T-helper 1 cell (primary cell): ENCODE measurements at regions not wholly inside any gene's neighbourhood (a gene's known extent, or its start where the extent isn't known, plus 50 kb on each side); places are given as distances from the start of the nearest gene placed in this dataset.
"Not testable (repeated sequence)": the region's sequence is repeated elsewhere in the genome, so short reads cannot be mapped to it uniquely, and the experiment has no call there.

ENCODE experiments used
- DNase-seq, 5 donors: peaks; one replicate each; pipeline ENCODE4 v3.0.0-alpha.2; 2012 to 2020

DNA sequence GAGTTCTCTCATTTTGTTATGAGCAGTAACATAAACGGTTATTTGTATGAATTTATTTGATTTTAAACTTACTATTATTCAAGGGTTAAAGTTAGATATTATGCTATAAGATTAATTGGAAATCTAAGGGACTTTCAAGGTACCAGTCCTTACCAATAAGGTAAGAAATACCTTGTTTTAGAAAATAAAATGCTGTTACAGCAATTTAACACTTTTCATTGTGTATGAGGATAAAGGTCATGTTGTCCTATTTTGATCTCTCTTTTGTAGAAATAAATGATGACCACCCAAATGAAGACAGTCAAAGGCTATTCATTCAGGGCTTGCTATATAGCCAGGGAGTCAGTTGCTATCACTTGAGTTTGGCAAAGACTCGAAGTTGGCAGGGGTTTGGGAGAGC, 1185.9 kb upstream of the GOT2 start:
- DNase-seq, result no peak

DNA sequence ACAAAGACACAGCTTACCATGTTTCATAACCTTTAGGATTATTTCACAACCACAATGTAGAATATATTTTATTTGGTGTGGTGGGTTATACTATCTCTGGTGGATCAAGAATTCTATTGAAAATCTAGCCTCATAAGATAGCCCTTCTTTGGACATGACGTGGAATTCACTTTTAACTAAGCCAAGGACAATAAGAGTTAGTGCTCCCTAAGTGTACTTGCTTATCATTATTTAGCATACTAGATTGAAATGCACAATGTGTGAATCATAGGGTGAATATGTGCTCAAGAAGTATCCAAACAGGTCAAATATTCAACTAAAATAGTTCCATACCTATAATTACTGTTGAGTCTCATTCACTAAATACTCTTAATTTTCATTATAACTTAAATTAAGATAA, 1179.5 kb upstream of the GOT2 start:
- DNase-seq, result no peak

DNA sequence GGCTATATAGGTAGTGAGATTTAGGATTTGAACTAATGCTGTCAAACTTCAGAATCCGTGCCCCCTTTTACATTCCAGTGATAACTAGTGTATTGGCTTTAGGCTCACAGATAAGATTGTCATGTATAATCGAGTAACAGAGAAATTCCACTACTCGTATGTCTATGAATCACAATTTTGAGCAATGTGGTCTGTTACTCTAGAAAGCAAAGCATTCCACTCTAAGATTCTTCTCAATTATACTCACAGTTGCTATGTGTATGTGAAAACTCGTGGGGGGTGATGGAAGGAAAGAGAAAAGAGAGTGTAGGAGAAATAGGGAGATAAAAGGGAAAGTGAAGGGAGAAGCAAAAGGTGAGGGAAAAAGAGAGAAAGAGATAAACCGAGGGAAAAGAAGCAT, 1175.1 kb upstream of the GOT2 start:
- no peak for DNase-seq

DNA sequence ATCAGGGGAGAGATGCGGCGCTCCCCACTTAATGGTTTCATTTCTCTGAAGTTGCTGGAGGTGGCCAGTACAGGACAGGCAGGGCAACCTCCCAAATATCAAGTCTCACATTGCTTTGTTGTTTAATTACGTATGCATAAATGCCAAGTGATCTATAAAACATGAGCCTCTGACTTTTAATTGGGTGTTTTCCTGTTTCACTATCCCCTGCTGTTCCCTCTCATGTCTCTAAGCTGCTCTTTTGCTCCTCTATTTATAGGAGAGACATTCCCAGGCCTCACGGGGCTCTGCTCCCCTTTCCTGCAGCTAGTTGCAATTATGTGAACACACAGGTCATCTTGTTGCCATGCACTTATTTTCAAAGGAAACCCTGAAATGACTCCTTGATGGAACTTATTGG, 1173.5 kb upstream of the GOT2 start:
- no peak for DNase-seq

DNA sequence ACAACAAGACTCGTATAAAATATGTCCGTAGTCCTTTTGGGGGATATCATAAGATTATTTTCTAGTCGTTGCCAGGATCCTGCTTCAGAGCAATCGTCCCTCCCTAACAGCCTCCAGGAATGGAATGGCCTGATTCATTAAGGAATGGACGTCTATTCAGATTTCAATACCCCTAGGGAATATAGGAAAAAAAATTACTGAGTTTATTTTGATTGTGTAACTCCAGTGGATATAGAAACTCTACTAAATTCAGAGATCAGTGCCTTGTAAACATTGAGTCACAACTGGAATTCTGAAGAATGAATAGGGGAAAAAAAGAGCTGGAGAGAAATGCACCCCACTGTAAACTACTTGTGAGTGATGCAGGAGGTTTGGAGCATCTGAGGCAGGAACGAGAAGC, 1171.5 kb upstream of the GOT2 start:
- DNase-seq, result no peak

DNA sequence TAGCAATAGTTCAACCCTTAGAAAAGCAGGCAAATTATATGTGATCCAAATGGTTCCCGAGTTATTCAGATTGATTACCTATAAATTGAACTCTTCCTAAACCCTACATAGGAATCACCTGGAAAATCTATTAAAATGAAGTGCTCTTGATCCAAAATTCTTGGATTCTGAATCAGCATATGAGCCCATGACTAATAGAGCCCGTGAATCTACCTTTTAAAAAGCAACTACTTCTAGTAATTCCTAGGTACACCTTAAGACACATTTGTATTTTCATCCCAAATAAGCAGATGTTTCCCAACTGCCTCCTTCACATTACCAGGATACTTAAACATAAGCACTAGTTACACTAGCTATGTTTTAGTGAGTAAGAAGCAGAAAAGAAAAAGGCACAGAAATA, 1171.0 kb upstream of the GOT2 start:
- DNase-seq, result no peak

DNA sequence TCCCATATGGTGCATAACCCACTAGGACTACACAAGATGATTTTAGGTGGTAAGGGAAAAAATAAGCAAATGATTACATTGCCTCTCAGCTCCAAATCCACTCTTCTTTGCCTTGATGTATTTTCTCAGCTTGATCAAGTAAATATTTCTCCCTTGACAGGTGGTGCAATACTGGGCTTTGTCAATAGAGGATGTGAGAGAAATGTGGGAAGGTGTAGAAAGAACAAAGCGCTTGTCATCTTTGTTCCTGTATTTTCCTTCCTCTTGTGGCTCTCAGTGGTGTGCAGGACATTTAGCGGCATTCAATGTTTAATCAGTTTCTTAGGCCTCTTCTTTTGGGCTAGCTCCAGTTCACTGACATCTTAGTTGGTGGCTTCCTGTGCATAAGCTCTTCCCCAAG, 1165.8 kb upstream of the GOT2 start:
- DNase-seq, result no peak

DNA sequence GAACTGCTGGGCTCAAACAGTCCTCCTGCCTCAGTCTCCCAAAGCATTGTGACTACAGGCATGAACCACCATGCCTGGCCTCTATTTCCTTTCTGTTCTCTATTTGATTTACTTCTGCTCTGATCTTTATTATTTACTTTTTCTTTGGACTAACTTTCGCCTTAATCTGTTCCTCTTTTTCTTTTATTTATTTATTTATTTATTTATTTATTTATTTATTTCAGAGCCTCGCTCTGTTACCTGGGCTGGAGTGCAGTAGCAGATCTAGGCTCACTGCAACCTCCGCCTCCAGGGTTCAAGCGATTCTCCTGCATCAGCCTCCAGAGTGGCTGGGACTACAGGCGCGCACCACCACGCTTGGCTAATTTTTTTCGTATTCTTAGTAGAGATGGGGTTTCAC, 1158.3 kb upstream of the GOT2 start:
- DNase-seq, result no peak

DNA sequence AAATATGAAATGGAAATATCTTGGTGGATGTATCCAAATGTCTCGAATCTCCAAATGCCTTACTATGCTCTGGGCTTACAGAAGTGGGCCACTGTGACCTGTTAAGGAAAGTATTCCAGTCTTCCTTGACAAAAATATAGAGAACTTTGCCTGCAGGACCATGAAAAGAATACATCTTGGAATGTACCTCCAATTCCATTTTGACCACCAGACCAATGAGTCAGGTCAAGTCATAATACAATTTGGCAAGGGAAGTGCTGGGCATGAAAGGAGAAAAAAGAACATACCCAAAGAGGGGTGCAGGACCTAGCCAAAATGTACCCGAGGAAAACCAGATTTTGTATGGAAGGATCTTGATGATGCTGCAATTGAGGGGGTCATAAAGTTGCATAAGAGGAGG, 1153.7 kb upstream of the GOT2 start:
- no peak for DNase-seq

DNA sequence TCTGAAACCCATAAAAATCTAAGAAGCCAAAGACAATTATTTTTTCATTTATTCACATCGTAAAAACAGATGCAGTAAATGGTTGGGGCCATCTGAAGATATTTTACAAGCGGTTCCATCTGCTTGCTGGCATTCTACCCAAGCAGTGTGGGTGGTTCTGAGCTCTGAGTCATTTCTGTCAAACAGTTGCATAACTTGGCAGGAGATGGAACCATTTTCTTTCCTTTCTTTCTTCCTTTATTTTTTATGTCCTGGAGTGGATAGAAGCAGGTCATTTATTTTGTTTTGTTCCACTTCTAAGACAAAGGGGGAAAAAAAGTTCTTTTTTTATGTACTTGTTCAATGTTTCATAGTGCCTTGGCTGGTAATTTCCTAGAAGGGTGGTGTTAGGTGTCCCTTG, 1151.9 kb upstream of the GOT2 start:
- DNase-seq, result no peak

DNA sequence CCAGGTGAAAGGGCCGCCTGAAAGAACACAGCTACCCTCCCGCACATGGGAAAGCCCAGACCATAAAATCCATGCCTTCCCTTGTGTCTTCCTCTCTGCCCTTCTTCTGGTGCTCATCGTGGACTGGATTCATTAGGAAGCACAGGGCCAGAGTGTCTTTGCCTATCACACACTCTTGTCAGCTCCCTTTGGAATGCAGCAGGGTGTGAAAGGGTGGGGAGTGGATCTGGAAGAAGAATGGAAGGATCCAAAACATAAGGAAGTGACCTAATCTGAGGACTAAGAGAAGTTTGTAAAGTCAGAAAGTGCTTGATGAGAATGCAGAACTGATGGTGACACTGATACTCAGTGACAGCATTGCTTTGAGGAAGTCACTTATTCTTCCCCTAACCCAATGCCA, 1147.3 kb upstream of the GOT2 start:
- DNase-seq, result no peak

DNA sequence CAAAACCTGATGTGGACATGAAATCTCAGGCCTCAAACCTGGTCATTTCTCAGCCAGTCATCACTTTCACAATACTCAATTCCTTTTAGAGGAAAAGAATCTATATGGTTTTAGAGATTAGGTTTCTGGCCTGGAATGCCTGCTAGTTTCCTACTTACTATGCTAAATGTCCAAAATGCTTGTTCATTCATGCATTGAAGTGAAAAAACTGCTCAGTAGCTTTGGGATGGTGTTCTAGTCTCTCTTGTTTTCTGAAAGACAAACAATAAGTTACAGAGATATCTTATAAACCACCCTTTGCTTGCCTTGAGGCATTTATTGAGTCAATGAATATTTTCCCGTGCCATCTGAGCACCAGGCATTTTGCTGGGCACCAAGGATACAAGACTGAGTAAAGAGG, 1146.5 kb upstream of the GOT2 start:
- no peak for DNase-seq

DNA sequence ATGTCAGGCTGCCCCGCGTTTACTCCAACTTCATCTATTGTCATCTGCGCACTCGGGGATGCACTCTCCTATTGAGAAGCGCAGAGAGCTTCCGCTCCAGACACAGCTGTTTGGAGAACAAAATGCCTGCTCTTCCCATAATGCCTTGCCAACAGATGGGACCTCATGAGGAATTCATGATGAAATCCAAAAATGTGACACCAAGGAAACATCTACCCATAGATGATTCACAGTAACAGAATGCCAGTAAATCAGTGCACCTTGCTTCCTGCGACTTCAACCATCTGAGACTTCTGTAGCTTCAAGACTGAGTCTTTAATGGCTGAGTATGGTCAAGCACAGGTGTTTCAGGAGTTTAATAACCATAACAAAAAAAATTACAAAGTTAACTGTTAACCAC, 1144.9 kb upstream of the GOT2 start:
- no peak for DNase-seq

DNA sequence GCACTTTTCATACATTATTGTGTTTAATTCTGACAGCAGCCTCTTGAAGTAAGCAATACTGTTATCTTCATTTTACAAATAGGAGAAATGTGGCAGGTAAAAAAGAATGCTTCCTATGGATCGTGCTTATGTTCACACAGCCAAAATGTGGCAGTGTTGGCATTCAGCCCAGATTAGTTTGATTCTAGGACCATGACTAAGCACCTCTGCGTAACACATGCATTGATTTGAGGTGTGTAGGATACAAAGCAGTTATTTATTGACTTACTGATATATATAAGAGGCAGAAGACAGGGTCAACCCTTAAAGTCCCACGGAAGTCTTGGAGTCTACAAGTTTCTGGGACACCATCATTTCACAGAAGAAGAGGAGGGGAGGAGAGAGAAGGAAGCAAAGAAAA, 1144.4 kb upstream of the GOT2 start:
- DNase-seq, result no peak

DNA sequence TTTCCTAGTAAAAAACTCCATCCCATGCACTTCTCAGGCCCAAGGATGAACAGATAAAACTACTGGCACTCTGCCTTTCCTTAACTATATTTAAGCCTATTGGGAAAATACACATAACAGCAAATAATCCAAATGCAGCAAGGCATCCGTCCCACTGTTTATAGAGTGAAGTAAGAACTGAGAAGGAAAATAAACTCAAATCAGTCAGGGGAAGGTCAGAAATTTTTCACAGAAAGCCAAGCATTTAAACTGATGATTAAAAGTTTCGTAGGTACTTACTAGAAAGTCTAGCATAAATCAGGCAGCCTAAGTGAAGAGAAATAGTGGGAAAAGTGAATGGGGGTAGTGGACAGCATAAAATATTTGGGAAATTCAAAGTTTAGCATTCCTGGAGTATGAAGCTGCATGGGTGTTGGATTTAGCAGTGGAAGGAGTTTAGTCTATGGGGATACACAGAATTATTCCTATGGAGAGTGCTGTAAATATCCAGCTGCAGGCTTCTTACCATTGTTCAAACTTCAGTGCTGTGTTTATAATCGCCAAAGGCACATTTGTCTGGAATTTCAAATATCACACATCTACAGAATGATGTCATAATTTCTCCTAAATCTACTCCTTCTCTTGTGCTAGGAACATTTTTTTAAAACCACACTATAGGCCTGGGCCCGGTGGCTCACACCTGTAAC, 1131.0 kb upstream of the GOT2 start:
- DNase-seq, result no peak

DNA sequence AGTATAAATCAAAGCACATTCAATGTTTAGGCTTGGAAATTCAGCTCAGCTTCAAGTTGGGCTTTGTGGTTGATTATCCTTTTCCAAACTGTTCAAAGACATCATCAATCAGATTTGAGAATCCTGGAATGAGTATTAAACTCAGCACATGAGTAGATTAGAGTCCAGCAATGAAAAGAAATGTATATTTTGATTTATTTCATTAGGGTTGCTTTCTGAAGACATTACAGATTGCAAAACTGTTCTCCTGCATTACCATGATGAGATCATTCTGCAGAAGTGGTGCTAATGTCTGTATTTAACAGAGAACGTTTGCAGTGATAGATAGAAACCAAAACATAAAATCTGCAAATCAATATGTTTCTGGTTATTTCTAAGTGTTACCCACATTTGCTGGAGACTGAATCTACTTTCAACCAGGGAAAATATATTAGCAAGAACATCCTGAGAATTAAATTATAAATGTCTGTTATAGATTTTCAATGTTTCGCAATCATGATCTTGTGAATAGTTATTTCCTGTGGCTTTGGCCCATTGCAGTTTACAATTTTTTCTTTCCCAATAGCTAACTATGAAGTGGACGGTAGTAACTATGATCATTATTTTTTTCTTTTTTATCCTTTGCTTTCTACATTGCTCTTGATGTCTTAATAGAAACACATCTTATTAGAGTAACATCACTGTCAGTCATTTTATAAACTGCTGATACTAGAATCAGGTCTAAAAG, 1125.7 kb upstream of the GOT2 start:
- no peak for DNase-seq

DNA sequence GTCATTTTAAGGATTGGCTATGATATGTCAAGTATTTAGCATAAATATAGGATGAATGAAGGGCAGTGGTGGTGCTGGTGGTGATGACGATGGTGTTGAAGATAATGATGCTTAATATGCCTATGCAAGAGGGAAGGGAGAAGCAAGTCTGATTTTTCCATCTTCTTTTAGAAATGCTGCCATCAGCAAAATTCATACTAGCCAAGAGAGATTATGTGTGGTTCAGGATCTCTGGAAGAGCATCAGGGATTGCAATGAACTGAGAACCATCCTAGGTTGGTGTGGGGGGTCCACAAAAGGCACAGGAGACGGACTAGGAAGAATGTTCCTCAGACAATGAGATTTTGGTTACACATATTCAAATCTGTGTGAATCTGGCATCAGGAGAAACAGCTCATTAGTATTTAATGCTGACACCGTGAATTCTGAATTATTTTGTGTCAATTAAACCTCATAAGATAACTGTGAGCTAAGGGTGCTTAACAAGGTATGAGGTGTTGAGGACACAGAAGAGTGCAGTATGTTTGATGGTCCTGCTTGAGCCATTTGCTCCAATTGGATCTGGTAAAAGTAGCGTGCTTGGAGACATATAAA, 1120.8 kb upstream of the GOT2 start:
- DNase-seq, result no peak

DNA sequence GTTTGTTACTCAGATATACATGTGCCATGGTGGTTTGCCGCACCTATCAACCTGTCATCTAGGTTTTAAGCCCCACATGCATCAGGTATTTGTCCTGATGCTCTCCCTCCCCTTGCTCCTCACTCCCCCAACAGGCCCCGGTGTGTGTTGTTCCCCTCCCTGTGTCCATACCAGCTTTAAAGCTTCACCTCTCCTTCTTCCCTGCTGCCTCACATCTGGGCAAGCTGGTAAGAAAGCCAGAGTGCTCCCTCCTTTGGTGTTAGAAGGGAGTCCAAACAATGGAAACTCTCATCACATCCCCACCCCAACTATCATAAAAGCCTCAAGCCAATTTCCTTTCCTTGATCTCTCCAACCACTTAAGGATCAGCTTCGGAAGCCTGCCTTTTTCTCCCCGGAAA, 1115.6 kb upstream of the GOT2 start:
- no peak for DNase-seq

DNA sequence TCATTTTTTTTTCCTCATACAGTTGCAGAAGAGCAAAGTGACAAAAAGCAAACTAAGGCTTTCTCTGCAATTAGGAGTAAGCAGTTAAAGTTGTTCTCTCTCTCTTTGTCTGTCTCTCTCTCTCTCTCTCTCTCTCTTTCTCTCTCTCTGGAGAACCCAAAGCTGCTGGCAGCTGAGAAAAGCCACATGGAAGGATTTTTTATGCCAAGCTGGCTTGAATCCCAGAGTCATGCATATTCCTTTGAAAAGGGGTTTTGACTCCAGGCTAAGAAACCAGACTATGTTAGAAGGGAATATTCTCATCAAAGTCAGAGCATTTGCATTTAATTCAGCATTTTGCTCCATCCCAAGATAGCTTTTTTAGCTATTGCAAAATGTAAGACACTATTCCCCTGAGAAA, 1114.2 kb upstream of the GOT2 start:
- no peak for DNase-seq

DNA sequence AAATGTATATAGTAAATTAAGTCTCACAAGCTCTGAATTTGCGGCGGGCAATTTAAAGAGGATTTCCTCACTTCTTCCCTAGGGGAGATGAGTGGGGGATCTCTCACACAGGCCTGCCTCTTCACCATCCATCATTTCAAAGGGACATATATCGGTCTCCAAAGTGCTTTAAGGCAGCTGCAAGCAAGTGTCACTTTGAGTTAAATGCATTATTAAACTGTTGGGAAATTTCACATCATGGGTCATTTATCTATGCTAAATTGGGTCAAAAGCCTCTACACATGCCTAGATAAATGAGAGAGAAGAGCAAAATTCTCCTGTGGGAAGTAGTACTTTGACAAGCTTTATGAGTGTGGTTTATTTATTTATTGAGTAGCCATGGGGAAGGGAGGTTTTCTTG, 1106.1 kb upstream of the GOT2 start:
- DNase-seq, result no peak

DNA sequence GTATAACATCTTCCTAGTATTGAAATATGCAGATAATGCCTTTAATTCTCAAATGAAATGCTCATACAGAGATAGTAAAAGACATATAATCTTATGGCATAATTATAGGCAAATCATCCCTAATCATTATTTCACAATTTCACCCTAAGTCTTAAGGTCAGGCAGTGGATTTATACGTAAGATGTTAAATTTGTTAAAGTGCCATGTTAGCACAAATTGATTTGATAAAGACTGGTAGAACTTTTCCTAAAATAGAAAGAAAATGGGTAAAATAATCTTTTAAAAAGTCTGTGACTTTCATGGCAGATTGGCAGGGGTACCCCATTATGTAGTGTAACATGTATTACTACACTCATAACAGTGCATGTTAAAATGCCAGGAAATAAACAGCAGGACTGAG, 1092.7 kb upstream of the GOT2 start:
- no peak for DNase-seq

DNA sequence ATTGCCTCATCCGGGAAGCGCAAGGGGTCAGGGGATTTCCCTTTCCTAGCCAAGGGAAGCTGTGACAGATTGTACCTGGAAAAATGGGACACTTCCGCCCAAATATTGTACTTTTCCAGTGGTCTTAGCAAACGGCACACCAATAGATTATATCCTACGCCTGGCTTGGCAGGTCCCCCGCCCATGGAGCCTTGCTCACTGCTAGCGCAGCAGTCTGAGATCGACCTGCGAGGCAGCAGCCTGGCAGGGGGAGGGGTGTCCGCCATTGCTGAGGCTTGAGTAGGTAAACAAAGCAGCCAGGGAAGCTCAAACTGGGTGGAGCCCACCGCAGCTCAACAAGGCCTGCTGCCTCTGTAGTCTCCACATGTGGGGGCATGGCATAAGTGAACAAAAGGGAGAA, 1075.4 kb upstream of the GOT2 start:
- DNase-seq, result not testable (repeated sequence)

DNA sequence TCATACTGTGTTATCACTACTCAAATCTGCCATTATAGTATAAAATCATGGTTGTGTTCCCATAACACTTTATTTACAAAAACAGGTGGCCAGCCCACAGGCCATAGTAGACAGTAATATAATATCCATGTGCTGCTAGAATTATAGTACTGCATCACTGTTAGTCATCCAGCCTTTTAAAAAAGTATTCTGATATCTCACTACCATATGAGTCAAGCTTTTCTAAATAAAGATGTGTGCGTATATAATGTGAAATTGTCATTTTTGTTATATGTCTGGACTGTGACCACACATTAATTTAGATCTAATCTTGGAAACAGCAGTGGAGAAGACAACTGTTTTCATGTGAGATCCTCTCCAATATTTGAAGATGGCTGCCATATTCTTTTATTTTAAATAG, 1049.1 kb upstream of the GOT2 start:
- DNase-seq, result no peak

DNA sequence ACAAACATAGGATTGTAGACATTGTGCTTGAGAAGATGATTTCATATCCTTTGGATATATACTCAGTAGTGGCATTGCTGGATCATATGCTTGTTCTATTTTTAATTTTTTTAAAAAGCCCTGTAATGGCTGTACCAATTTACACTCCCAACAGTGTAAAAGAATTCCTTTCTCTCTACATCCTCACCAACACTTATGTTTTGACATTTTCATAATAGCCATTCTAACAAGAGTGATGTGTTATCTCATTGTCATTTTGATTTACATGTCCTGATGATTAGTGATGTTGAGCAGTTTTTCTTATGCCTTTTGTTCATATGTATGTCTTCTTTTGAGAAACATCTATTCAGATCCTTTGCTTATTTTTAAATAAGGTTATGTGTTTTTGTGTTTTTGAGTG, 1039.2 kb upstream of the GOT2 start:
- DNase-seq, result no peak

DNA sequence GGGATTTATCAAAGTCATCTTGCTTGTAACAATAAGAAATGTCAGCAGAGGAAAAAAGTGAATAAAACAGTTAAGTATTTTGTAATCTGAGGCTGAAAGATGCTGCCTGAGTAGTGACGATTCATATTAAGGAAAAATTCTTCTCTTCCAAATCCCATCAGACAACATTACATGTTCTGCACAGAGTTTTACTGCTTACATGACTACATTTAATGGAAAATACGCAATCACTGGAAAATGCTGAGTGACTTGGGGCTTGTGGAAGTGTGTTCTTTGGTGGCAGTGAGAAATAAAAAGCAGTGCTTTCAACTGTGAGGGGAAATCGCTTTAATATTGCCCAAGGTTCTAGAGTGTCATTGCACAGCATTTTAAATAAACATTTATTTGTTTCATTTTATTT, 1025.2 kb upstream of the GOT2 start:
- DNase-seq, result no peak
